OCI-LY3 (cell line): ENCODE measurements at regions not wholly inside any gene's neighbourhood (a gene's known extent, or its start where the extent isn't known, plus 50 kb on each side); places are given as distances from the start of the nearest gene placed in this dataset.

Experiments used
- EZH2phosphoT487 ChIP-seq: fragments of 200-600 bp; shearing (Covaris generic); IDR thresholded peaks from 2 replicates; pipeline ENCODE4 v1.6.1; 2018; ENCODE audit warnings: antibody characterized with exemption, mixed run types, low read depth
- TF ChIP-seq, protein P1 (sequence below): fragments of 200-600, 300-600 bp; sonication (generic); IDR thresholded peaks from 2 replicates; pipeline ENCODE4 v1.5.1; 2014; ENCODE audit warnings: antibody characterized with exemption, low read length, low read depth

DNA sequence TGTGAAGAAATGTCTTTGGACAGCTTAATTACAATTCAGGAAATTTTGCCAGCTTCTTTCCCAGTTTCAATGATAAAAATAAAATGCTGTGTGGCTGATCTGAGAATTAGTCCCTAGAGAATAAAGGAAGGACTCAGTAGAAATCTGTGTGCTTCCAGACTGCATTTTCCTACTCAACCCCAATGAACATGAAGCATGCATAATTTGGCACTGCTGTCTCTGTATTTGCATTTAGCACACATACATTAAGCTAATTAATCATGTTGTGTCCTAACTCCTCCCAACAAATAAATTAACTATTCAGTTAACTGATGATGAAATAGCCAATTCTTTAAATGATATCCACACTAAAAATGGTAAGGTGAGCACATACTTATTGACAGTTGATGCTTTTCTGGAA lies 380.0 kb upstream of the RORB start:
- TF ChIP-seq, protein P1, sequence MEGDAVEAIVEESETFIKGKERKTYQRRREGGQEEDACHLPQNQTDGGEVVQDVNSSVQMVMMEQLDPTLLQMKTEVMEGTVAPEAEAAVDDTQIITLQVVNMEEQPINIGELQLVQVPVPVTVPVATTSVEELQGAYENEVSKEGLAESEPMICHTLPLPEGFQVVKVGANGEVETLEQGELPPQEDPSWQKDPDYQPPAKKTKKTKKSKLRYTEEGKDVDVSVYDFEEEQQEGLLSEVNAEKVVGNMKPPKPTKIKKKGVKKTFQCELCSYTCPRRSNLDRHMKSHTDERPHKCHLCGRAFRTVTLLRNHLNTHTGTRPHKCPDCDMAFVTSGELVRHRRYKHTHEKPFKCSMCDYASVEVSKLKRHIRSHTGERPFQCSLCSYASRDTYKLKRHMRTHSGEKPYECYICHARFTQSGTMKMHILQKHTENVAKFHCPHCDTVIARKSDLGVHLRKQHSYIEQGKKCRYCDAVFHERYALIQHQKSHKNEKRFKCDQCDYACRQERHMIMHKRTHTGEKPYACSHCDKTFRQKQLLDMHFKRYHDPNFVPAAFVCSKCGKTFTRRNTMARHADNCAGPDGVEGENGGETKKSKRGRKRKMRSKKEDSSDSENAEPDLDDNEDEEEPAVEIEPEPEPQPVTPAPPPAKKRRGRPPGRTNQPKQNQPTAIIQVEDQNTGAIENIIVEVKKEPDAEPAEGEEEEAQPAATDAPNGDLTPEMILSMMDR: no peak
- no peak for TF ChIP-seq EZH2phosphoT487
